HG03354 (cell line): ENCODE measurements at regions not wholly inside any gene's neighbourhood (a gene's known extent, or its start where the extent isn't known, plus 50 kb on each side); places are given as distances from the start of the nearest gene placed in this dataset.
A peak's percentile ranks its signal among the peaks of the same experiment; 100 is the strongest.
"Not testable (repeated sequence)": the region's sequence is repeated elsewhere in the genome, so short reads cannot be mapped to it uniquely, and the experiment has no call there.

ENCODE experiments used
- ATAC-seq: cut with Tn5 transposase; IDR thresholded peaks from one replicate; pipeline ENCODE4 v1.9.1; 2021; ENCODE audit warnings: mild to moderate bottlenecking; ENCODE audit not compliant: unreplicated experiment, poor library complexity, severe bottlenecking

DNA sequence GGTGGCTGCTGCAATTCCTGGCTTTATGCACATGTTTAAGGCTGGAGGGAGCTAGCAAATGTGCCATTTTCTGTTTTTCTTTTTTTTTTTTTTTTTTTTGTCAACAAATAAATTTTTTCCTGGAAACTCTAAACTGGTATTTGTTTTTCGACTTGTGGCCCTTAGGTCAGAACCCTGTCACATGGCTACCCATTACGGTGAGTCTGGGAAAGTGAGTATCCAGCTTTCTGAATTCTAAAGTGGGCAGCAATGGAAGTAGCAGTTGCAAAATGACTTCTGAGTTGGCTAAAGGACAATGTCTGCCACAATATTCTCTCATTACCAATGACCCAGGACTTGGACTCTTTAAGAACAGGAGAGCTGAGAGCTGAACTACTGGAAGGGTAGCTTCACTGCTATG, 225.1 kb upstream of the CENPE start:
- no peak for ATAC-seq

DNA sequence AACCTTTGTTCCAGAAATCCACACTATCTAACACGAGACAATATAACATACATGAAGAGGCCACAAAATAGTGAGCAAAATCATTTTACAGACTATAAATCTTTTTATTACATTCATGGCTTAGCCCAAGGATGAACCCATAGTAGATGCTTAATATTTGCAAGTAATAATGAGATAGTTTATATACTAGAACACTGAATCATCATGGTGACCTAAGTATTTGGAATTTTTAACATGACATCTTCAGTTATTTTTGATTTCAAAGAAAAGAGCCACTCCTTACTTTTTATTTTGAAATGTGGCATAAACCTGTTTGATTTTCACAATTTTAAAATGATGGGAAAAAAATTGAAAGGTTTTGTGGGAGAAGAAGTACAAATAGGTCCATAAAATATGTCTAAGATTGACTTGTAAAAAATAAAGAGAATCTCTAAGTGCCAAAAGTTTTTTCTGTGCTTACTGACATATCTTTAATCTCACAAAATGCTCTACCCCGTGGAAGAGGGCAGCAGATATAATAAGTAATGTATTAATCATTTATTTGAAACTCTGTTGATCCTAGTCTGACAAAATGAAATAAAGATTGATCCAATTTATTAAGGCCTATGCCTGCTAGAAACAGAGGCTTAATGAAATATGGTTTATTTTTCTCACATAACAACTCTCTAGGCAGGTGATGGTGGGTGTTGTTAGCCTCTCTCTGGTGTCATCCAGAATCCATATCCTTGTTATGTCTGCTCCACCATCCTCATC, 224.5 kb upstream of the CENPE start:
- ATAC-seq: no peak

DNA sequence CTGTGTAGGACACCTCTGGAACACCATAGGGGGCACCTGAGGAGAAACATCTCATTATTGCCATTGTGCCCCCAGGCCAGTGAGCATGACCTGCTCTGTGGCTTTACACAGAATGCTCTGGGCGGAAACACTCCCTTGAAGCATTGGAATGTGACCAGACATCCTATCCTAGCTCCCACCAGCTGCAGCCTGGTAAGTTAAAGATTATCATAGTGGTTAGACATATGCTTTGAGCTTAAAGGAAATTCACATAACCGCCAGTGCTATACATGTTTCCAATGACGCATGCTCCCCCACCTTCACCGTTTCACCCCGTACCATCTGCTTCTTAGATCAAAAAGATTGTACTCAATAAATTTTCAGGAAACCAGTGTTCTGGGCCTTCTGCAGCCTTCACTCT, 217.7 kb upstream of the CENPE start:
- ATAC-seq: peak; percentile 87

DNA sequence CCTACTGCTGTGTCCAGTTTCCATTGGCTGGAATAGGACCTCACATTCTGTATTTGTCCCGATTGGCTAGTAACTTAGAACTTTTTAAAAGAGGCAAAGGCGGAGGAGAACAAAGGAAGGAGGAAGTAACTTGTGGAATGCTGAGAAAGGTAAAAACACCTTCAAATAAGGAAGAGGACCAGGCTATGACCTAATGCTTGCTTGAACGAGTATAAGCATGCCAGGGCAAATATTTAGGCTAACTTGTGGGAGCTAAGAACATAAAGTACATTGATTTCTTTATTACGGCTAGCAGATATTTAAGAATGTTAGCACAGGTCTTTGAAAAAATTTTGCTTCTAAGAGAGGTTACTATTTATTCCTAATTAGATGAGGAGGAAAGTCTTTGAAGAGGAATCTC, 214.5 kb upstream of the CENPE start:
- ATAC-seq: not testable (repeated sequence)

DNA sequence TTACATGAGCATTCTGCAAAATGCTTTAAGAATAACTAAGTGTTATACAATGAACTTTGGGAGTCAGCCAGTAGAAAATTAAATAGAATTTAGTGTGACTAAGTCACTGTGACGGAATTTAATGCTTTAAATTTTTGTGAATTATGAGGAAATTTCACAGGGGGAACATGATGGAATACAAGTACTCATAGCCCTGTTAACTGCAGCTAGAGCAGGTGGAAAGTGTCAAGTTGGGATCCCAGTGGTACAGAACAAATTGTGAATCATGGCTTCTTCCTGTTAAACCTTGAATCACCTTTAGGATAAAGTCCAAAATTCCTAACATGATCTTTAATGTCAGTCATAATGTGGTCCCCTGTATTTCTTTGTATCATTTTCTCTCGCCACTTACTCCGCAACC, 212.2 kb upstream of the CENPE start:
- ATAC-seq: no peak

DNA sequence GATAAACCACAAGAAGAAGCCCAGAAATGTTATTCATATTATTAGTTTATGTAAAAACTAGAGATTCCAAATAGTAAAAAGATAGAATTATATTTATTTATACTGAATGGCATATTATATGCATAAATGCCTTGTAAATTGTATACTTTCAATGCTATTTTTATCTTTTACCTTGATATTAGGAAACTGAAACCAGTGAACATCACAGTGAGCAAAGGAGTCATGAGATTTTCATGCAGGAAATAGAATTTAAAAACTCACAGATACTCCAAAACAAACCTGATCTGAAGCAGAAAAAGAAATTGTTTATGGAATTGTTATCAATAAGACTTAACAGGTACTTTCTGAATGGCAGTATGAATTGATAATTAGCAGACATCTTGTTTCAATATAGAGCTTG, 207.3 kb upstream of the CENPE start:
- ATAC-seq: peak; percentile 63

DNA sequence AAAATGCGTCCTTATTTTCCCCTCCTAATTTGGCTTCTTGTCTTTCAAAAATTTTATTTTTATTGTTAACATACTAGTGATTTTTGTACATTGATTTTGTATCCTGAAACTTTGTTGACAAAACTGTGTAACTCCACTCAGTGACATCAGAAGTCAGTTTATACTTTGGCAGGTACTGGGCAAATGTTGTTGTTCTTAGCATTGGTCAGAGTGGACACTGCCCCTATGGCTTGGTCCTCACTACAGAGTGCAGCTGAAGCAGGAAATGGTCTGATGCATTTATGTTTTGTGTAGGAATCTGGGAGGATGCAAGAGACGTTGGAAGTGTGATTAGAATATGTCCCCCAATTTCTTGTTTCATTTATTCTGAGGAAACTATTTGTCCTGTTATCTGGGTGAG, 205.5 kb upstream of the CENPE start:
- ATAC-seq: no peak

DNA sequence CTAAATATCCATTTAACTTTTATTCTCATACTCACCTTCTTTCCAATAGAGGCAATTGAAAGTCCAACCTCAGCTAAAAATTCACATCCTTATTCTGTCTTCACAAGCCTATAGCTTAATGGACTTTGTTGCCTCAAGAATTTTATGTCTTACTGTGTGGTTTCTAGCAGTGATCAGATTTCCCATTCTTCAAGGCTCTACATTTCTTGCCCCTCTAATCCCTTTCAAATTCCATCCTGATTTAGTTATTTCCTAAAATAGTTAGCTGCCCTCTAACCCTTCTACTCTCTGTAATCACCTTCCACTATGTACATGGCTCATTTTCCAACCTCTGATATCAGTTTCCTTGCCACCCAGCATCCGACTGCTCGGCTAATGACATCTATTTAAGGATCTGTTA, 204.1 kb upstream of the CENPE start:
- ATAC-seq: no peak

DNA sequence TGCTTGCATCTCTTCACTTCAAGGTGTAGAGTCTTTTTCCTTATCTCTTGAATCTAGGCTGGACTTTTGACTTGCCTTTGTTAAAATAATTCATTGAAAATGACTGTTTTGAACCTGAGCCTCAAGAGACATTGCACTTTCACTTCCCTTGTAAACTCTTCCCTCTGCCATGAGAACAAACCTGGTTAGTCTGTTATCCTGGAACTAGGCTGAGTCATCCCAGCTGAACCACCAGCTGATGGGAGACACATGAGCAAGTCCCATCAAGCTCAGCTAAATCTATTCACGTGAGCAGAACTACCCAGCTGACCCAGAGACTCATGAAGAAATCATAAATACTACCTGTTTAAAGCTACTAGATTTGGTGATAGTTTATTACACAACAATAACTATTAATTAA, 202.3 kb upstream of the CENPE start:
- ATAC-seq: peak; percentile 70

DNA sequence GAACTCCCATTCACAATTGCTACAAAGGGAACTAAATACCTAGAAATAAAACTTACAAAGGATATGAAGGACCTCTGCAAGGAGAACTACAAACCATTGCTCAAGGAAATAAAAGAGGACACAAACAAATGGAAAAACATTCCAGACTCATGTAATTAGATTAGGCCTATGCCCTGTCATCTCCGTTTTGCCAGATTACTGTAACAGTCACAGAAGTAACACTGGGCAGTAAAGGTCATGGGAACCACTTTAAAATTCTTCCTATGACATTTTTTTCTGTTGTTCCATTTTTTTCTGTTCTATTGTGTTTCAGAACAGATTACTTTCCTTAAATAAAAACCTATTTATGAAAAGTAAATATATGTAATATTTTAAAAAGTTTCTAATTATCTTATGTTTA, 199.4 kb upstream of the CENPE start:
- ATAC-seq: no peak

DNA sequence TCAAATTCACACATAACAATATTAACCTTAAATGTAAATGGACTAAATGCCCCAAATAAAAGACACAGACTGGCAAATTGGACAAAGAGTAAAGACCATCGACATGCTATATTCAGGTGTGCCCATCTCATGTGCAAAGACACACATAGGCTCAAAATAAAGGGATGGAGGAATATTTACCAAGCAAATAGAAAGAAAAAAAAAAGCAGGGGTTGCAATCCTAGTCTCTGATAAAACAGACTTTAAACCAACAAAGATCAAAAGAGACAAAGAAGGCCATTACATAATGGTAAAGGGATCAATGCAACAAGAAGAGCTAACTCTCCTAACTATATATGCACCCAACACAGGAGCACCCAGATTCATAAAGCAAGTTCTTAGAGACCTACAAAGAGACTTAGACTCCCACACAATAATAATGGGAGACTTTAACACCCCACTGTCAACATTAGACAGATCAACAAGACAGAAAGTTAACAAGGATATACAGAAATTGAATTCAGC, 189.4 kb upstream of the CENPE start:
- ATAC-seq: not testable (repeated sequence)

DNA sequence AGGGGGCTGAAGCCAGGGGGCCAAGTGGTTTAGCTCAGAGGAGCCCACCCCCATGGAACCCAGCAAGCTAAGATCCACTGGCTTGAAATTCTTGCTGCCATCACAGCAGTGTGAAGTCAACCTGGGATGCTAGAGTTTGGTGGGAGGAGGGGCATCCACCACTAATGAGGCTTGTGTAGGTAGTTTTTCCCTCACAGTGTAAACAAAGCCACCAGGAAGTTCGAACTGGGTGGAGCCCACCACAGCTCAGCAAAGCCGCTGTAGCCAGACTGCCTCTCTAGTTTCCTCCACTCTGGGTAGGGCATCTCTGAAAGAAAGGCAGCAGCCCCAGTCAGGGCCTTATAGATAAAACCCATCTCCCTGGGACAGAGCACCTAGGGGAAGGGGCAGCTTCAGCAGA, 187.4 kb upstream of the CENPE start:
- not testable (repeated sequence) for ATAC-seq

DNA sequence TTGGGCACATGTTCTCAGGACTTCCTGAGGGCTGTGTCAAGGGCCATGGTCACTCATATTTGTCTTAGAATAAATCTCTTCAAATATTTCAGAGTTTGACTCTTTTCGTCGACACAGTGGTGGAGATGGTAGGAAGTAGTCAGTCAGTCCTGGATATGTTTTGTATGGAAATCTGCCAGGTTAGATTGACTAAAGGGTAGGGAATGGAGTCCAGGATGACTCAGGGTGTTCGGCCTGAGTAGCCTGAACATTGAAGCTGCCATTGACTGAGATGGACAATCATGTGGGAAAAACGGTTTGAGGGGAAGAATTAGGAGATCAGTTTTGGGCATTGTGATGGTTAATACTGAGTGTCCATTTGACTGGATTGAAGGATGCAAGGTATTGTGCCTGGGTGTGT, 177.1 kb upstream of the CENPE start:
- ATAC-seq: no peak

DNA sequence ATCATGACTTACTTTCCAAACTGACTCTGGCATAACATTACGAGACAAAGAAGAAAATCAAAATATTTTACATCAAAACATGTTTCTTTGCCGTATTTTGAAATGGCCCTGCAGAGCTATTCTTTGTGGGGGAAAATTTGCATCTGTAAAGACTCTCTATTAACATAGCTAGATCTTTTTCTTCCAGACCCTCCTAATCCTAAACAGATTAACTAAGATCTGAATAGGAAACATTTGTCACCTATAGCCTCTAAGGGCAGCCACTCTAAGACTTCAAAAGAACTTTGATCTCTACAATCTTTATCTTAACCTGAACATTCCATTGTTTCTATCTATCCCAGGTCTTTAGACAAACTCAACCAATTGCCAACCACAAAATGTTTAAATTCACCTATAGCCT, 176.6 kb upstream of the CENPE start:
- no peak for ATAC-seq

DNA sequence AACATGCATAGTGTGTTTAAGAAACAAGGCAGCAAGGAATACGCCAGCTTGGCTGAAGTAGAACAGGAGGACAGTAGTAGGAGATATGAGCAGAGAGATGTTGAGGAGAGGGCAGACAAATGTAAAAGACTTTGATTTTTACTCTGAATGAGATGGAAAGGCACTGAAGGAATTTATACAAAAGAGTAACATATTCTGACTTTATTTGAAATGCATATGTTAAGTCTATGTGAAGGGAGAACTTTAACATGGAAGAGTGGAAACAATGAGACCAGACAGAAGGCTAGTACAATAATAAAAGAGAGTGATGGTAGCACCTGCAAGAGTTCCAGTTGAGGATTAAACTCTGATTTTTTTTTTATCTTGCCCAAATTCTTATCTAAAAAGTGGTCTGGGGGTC, 176.2 kb upstream of the CENPE start:
- no peak for ATAC-seq

DNA sequence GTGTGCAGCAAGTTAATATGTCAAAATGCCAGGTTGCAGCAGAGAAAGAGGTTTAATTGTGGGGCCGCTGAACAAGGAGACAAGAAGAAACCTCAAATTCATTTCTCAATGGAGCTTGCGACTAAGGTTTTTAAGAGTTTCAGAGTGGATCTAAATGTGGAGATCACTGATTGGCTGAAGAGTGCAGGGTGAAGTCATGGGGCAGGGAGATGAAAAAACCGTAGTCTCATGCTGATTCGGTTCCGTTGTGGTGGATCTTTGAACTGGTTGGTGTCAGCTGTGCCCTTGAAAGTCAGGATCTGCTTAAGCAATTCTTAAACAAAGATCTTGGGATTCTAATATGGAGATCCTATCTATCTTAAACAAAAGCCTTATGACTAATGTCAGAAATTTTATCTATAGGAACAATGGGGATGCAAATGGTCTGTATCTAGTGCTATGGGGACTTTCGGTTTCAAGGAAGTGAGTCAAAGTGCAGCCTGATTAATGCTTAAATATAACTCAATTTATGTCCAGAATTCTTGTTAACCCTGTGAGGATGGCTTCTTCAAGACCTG, 173.9 kb upstream of the CENPE start:
- no peak for ATAC-seq

DNA sequence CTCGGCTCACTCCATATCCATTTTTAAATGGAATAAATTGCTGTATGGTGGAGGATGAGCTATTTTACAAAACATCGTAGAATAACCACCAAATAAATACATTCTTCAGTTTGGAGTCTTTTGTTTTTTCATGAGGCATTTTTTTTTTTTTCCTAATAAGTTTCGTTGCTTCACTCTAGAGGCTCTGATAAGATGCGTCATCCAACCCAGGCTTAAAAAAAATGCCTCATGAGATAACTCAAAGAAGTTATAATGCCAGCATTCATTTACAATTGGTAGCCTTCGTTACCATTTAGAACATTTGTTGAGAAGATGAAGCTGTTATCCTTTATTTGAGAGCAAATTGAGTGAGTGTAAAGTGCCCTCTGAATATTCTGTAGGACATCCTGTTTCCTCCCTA, 172.2 kb upstream of the CENPE start:
- ATAC-seq: no peak

DNA sequence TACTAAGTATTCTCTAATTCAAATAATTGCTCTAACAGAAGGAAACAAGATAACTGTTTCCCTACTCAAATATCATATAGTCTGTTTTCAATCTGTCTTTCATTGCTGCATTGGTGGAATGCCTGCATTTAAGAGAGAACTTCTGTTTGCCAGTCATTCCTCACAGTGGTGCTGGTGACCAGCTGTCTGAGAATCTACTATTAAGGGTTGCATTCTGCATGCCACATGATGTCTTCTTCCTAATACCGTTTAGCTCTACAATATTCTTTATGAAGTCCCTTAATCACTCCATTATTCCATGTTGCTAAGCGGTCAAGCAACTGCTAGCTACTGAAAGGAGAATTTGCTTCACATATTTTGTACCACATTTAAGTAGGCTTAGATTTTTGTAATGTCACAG, 167.1 kb upstream of the CENPE start:
- no peak for ATAC-seq

DNA sequence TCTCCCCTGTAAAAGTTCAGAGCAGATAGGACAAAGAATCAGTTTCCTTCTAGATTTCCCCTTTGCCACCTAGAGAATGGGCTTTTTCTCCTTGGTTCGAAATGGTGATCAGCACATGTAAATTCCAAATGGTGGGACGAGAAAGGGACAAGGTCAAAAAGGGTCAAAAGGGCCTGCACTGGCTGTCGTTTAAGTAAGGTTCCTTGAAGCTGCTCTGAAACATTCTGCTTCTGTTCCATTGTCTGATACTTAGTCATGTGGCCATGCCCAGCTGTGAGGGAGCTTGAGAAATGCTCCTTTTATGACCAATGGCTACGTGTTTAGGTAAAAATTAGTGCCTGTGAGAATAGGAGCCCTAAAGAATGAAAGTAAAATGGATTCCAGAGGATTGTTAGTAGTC, 165.9 kb upstream of the CENPE start:
- no peak for ATAC-seq

DNA sequence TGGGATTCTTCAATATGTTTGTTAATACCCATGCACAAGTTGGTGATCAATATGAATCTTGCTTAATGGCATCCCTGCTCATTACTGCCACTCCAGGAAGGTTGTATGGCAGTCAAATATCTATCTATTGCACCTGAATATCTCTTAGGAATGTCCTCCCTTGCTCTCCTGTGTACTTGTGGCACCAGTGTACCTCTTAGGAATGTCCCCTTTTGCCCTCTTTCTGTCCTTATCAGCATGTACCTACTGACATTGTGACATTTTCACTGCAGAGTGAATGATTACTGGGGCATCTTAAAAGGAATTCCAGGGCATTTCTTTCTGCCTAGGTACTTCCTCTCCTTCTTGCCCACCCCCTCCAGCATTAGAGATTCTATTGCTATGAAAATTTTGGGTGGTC, 163.8 kb upstream of the CENPE start:
- no peak for ATAC-seq

DNA sequence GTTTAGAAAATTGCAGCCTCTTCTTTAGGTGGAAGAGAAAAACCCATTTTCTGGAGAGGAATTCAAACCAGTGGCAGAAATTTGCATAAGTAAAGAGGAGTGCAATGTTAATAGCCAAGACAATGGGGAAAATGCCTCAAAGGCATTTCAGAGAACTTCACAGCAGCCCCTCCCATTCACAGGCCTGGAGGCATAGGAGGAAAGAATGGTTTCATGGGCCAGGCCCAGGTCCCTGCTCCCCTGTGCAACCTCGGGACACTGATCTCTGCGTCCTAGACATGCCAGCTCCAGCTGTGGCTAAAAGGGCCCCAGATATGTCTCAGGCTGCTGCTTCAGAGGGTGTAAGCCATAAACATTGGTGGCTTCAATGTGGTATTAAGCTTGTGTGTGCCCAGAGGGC, 161.8 kb upstream of the CENPE start:
- no peak for ATAC-seq

DNA sequence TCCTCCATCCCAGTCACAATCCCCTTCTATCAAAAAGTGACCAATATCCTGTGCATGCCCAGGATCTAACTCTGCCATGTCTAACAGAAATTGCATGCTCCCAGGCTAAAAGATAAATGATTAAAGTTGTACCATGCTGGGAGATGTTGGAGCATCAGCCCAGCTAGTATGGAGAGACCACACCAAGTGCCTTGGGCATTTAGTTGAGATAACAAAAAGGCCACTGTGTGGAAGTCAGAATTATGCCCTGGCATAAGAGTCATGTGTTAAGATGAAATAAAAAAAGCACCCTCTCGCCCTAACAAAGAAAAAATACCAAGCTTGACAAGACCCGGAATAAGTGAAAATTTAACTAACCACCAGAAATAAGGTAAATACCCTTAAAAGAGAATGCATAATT, 155.9 kb upstream of the CENPE start:
- no peak for ATAC-seq
